Left ventricle myocardium inferior (tissue), 1 donor: ENCODE measurements at regions not wholly inside any gene's neighbourhood (a gene's known extent, or its start where the extent isn't known, plus 50 kb on each side); places are given as distances from the start of the nearest gene placed in this dataset.

Source experiments
- DNase-seq: peaks from one replicate; pipeline ENCODE4 v3.0.0-alpha.2; 2020
- H3K27ac ChIP-seq: fragments of 200-600 bp; replicated peaks from 2 replicates; pipeline ENCODE4 v1.8.0; 2021
- H3K27me3 ChIP-seq: fragments of 200-600 bp; 2 replicates; pipeline ENCODE4 v1.8.0; 2021; ENCODE audit warnings: low read depth
- H3K36me3 ChIP-seq: fragments of 200-600 bp; 2 replicates; pipeline ENCODE4 v1.8.0; 2021
- H3K4me1 ChIP-seq: fragments of 200-600 bp; 2 replicates; pipeline ENCODE4 v1.8.0; 2021
- H3K4me3 ChIP-seq: fragments of 200-600 bp; 2 replicates; pipeline ENCODE4 v1.8.0; 2021; ENCODE audit warnings: mild to moderate bottlenecking, moderate library complexity
- H3K9me3 ChIP-seq: fragments of 200-600 bp; replicated peaks from 2 replicates; pipeline ENCODE4 v1.8.0; 2021
- intact Hi-C: fragments of 100-400 bp; cut with micrococcal nuclease; formaldehyde crosslinking; loops from one replicate; pipeline ENCODE4 v1.11.0; 2022
- TF ChIP-seq, protein P1 (sequence below): fragments of 200-600 bp; IDR thresholded peaks from 2 replicates; pipeline ENCODE4 v1.8.0; 2021; ENCODE audit warnings: antibody characterized with exemption, mild to moderate bottlenecking, borderline replicate concordance
- donor health status: DM: no; HTN: yes; CAD: no; lungs with severe emphysema.

- no peak overlapping the region for H3K4me3 ChIP-seq
Measured at GRCh38 chr7:41028580-41028979, 674.3 kb downstream of the INHBA start.

DNA sequence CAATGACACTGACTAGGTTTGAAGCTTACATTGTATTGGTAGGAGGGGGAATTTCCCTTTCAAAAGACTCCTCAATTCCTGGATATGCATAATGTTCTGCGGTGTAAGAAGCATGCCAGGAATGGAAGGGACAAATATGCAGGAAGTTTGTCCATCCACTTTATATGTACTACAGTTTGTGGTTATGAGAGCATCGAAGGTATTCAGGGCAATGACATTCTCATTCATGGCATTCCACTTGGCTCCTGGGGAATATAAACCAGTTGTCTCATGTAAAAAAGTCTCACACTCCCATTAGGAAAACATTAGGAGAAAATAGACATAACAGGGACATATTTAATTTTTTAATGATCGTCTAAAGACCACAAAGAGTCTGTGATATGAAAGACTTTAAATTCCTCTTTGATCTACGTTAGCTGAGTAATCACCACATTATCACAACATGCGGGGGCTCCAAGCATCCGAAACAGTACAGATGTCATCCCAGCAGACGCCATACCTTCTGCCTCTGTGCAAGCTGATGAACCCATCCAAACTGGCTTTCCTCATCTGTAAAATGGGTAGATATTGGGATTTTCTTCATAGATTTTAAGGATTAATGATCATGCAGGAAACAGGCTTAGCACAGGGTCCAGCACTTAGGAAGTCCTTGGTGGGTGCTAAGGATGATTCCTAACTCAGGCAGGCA, 675.3 kb downstream of the INHBA start:
- Histone ChIP-seq H3K27ac (no peak overlapping the region), H3K9me3 (no peaks in the 10 kb centered on the region), H3K36me3 (no peaks in the 10 kb centered on the region), H3K27me3 (peaks cover 4% of the 10 kb centered on the region), H3K4me1 (no peaks in the 10 kb centered on the region), H3K4me3 (no peak overlapping the region)
- intact Hi-C loops = no loop called here
- DNase-seq = no peak
- TF ChIP-seq, protein P1, sequence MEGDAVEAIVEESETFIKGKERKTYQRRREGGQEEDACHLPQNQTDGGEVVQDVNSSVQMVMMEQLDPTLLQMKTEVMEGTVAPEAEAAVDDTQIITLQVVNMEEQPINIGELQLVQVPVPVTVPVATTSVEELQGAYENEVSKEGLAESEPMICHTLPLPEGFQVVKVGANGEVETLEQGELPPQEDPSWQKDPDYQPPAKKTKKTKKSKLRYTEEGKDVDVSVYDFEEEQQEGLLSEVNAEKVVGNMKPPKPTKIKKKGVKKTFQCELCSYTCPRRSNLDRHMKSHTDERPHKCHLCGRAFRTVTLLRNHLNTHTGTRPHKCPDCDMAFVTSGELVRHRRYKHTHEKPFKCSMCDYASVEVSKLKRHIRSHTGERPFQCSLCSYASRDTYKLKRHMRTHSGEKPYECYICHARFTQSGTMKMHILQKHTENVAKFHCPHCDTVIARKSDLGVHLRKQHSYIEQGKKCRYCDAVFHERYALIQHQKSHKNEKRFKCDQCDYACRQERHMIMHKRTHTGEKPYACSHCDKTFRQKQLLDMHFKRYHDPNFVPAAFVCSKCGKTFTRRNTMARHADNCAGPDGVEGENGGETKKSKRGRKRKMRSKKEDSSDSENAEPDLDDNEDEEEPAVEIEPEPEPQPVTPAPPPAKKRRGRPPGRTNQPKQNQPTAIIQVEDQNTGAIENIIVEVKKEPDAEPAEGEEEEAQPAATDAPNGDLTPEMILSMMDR = no peak

More at GRCh38 chr7:41028580-41028979, 674.3 kb downstream of the INHBA start:
- H3K27ac ChIP-seq = no peak overlapping the region
- H3K4me1 ChIP-seq = no peaks in the 10 kb centered on the region
- TF ChIP-seq, protein P1 = no peak
- H3K27me3 ChIP-seq = peaks cover 4% of the 10 kb centered on the region
- intact Hi-C loops = no loop called here
- no peak for DNase-seq
- H3K9me3 ChIP-seq = no peaks in the 10 kb centered on the region
- H3K36me3 ChIP-seq = no peaks in the 10 kb centered on the region

DNA sequence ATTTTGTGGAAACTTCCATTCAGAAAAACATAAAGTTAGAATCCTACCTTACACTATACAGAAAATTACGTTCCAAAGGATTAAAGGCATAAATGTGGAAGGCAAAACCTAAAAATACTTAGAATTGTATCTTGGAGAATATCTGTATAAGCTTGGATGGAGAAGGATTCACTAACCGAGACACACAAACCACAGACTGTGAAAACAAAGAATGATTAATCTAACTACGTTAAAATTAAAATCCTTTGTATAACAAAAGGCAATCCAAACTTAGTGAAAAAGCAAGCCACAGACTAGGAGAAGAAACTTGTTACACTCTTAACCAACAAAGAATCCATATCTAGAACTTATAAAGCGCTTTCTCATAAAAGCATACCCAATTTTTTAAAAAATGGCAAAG, 678.8 kb downstream of the INHBA start:
- no peaks in the 10 kb centered on the region for H3K9me3 ChIP-seq
- DNase-seq = no peak
- no peaks in the 10 kb centered on the region for H3K36me3 ChIP-seq
- no peaks in the 10 kb centered on the region for H3K4me1 ChIP-seq
- H3K4me3 ChIP-seq = no peak overlapping the region
- peaks cover 4% of the 10 kb centered on the region for H3K27me3 ChIP-seq
- H3K27ac ChIP-seq = no peak overlapping the region
- intact Hi-C loops = no loop called here
- TF ChIP-seq, protein P1 = no peak

DNA sequence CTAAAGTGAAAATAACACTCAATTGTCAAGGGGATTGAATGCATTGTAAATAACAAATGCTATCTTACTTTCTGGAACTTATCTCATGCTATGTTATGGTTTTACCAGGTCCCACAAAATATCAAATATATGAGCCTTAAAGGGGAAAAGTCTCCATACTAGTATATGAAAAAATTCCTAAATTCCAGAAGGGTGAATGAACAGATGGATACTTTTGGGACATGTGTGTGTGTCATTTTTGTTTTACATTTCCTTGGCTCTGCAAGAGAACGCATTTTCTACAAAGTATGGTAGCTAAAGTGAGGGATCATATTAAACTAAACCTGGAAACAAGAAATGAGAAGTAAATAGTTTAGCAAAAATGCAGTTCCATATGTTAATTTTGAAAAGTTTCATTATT, 682.8 kb downstream of the INHBA start:
- DNase-seq = no peak
- Histone ChIP-seq H3K4me3 (no peak overlapping the region), H3K4me1 (no peaks in the 10 kb centered on the region), H3K9me3 (no peaks in the 10 kb centered on the region), H3K36me3 (no peaks in the 10 kb centered on the region), H3K27me3 (no peaks in the 10 kb centered on the region), H3K27ac (no peak overlapping the region)
- TF ChIP-seq, protein P1 = no peak
- intact Hi-C loops = no loop called here

DNA sequence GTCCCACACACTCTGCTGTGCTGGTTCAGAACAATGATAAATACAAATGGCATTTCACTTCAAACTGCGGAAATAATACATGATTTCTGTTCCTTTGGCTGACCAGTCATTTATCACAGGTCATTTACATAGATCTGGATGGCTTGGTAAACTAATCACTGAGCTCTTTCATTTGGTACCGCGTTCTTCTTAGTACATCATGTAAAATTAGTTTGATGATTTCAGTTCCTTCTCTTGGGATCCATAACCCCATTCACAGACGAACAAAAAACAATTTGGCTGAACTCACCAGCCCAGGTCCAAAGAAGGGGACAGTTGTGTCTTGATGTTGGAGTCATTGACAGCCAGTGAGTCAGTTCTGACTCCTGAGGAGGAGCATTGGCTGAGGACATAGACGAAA, 689.8 kb downstream of the INHBA start:
- H3K4me3 ChIP-seq = no peak overlapping the region
- no peak overlapping the region for H3K27ac ChIP-seq
- H3K27me3 ChIP-seq = no peaks in the 10 kb centered on the region
- H3K4me1 ChIP-seq = peaks cover 13% of the 10 kb centered on the region
- no peaks in the 10 kb centered on the region for H3K36me3 ChIP-seq
- H3K9me3 ChIP-seq = no peaks in the 10 kb centered on the region
- no peak for DNase-seq
- intact Hi-C loops = no loop called here
- TF ChIP-seq, protein P1 = no peak
